ENCODE measurements at regions not wholly inside any gene's neighbourhood (a gene's known extent, or its start where the extent isn't known, plus 50 kb on each side); places are given as distances from the start of the nearest gene placed in this dataset.

- TF ChIP-seq POLR2A (IDR thresholded peaks at IDR 0.05; ENCODE audit: low read depth, low read length): no peak
- no peak for TF ChIP-seq TAF1 (IDR thresholded peaks at IDR 0.05; ENCODE audit: borderline replicate concordance, low read depth, low read length)
These were observed 523.5 kb upstream of the SALL1 start for GRCh38 chr16:51674615-51675014.

All from GM12892 (cell line).